WTC11 (cell line): ENCODE measurements at regions not wholly inside any gene's neighbourhood (a gene's known extent, or its start where the extent isn't known, plus 50 kb on each side); places are given as distances from the start of the nearest gene placed in this dataset.

Source experiments
- ATAC-seq: fragments of 200-7000 bp; cut with Tn5 transposase; 2 replicates; pipeline ENCODE4 v1.10.0; 2021; ENCODE audit warnings: mild to moderate bottlenecking, moderate library complexity
- CTCF ChIA-PET: fragments of 300-600 bp; sonication (Branson Sonifier 250); formaldehyde crosslinking; loops from one replicate; lab custom pipeline; 2021; ENCODE audit warnings: antibody characterized with exemption; lab: Charles Lee
- POLR2A ChIA-PET: fragments of 350-600 bp; sonication (Branson Sonifier 250); formaldehyde crosslinking; loops from one replicate; lab custom pipeline; 2021; ENCODE audit warnings: antibody characterized with exemption; lab: Charles Lee
- DNase-seq: peaks from one replicate; pipeline ENCODE4 v3.0.0; 2021; ENCODE audit warnings: low spot score
- H3K27ac Mint-ChIP-seq: 2 replicates; pipeline ENCODE4 v1.8.0; 2021; ENCODE audit warnings: mixed read lengths
- H3K27me3 Mint-ChIP-seq: 2 replicates; pipeline ENCODE4 v1.8.0; 2021; ENCODE audit warnings: low read depth, mild to moderate bottlenecking, moderate library complexity, mixed read lengths
- H3K36me3 Mint-ChIP-seq: 2 replicates; pipeline ENCODE4 v1.8.0; 2021; ENCODE audit warnings: mixed read lengths
- H3K4me1 Mint-ChIP-seq: 2 replicates; pipeline ENCODE4 v1.8.0; 2022; ENCODE audit warnings: mixed read lengths
- H3K4me3 Mint-ChIP-seq: 2 replicates; pipeline ENCODE4 v1.8.0; 2021; ENCODE audit warnings: mild to moderate bottlenecking, moderate library complexity, mixed read lengths
- H3K9me3 Mint-ChIP-seq: 2 replicates; pipeline ENCODE4 v1.8.0; 2021; ENCODE audit warnings: mixed read lengths
- CBFB ChIP-seq: sonication (generic); formaldehyde crosslinking; IDR thresholded peaks from 2 replicates; pipeline ENCODE4 v1.8.1; 2022; ENCODE audit warnings: mild to moderate bottlenecking, low read depth, missing genetic modification reagents
- CREB1 ChIP-seq: sonication (generic); formaldehyde crosslinking; IDR thresholded peaks from 2 replicates; pipeline ENCODE4 v1.8.0; 2023; ENCODE audit warnings: mild to moderate bottlenecking, missing genetic modification reagents
- FOXJ3 ChIP-seq: sonication (generic); formaldehyde crosslinking; IDR thresholded peaks from 2 replicates; pipeline ENCODE4 v1.9.0; 2021; ENCODE audit warnings: missing genetic modification reagents, mild to moderate bottlenecking, borderline replicate concordance
- FOXP1 ChIP-seq: sonication (generic); formaldehyde crosslinking; IDR thresholded peaks from 2 replicates; pipeline ENCODE4 v1.8.0; 2022; ENCODE audit warnings: missing genetic modification reagents, mild to moderate bottlenecking, moderate library complexity, borderline replicate concordance
- NR3C1 ChIP-seq: sonication (generic); formaldehyde crosslinking; conservative IDR thresholded peaks from 2 replicates; pipeline ENCODE4 v1.8.1; 2023; ENCODE audit warnings: low read depth, mild to moderate bottlenecking, missing genetic modification reagents
- OVOL2 ChIP-seq: fragments of 250-450 bp; sonication (Bioruptor Pico); IDR thresholded peaks from 2 replicates; pipeline ENCODE4 v1.9.0; 2021; ENCODE audit warnings: mild to moderate bottlenecking, borderline replicate concordance
- TEAD4 ChIP-seq: sonication (generic); formaldehyde crosslinking; IDR thresholded peaks from 2 replicates; pipeline ENCODE4 v1.8.0; 2022; ENCODE audit warnings: mild to moderate bottlenecking, missing genetic modification reagents
- TF ChIP-seq, protein P1 (sequence below): sonication (generic); formaldehyde crosslinking; IDR thresholded peaks from 2 replicates; pipeline ENCODE4 v1.8.1; 2023; ENCODE audit warnings: mild to moderate bottlenecking, missing genetic modification reagents, borderline replicate concordance
- TF ChIP-seq, protein P2 (sequence below): sonication (generic); formaldehyde crosslinking; conservative IDR thresholded peaks from 2 replicates; pipeline ENCODE4 v1.8.1; 2023; ENCODE audit warnings: mild to moderate bottlenecking, low read depth, missing genetic modification reagents, moderate library complexity
- TF ChIP-seq, protein P3 (sequence below): sonication (generic); formaldehyde crosslinking; IDR thresholded peaks from 2 replicates; pipeline ENCODE4 v1.8.1; 2023; ENCODE audit warnings: mild to moderate bottlenecking, moderate library complexity, missing genetic modification reagents
- TF ChIP-seq, protein P4 (sequence below): sonication (generic); formaldehyde crosslinking; conservative IDR thresholded peaks from 2 replicates; pipeline ENCODE4 v1.8.1; 2022; ENCODE audit warnings: mild to moderate bottlenecking, missing genetic modification reagents
- TF ChIP-seq, protein P5 (sequence below): sonication (generic); formaldehyde crosslinking; IDR thresholded peaks from 2 replicates; pipeline ENCODE4 v1.8.1; 2023; ENCODE audit warnings: mild to moderate bottlenecking, missing genetic modification reagents, moderate library complexity
- TF ChIP-seq, protein P6 (sequence below): sonication (generic); formaldehyde crosslinking; IDR thresholded peaks from 2 replicates; pipeline ENCODE4 v1.8.0; 2023; ENCODE audit warnings: mild to moderate bottlenecking, missing genetic modification reagents

DNA sequence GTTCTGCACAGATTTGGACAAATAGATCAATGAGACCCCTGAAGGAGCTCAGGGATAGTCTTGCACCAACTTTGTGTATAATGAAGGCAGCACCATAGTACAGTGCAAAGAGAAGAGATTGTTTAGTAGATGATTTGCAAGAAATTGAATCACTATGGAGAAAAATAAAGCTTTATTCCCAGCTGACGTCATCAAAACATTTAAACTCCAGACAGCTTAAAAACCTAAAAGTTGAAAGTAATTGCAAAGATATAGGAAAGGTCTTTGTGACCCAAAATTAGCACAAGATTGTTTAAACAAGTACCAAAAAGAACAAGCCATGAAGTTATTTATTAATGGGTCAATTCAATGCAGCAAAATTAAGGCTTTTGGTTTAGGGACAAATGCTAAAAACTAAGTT, 88.8 kb upstream of the BACE2 start (continued):
- TF ChIP-seq, protein P1, sequence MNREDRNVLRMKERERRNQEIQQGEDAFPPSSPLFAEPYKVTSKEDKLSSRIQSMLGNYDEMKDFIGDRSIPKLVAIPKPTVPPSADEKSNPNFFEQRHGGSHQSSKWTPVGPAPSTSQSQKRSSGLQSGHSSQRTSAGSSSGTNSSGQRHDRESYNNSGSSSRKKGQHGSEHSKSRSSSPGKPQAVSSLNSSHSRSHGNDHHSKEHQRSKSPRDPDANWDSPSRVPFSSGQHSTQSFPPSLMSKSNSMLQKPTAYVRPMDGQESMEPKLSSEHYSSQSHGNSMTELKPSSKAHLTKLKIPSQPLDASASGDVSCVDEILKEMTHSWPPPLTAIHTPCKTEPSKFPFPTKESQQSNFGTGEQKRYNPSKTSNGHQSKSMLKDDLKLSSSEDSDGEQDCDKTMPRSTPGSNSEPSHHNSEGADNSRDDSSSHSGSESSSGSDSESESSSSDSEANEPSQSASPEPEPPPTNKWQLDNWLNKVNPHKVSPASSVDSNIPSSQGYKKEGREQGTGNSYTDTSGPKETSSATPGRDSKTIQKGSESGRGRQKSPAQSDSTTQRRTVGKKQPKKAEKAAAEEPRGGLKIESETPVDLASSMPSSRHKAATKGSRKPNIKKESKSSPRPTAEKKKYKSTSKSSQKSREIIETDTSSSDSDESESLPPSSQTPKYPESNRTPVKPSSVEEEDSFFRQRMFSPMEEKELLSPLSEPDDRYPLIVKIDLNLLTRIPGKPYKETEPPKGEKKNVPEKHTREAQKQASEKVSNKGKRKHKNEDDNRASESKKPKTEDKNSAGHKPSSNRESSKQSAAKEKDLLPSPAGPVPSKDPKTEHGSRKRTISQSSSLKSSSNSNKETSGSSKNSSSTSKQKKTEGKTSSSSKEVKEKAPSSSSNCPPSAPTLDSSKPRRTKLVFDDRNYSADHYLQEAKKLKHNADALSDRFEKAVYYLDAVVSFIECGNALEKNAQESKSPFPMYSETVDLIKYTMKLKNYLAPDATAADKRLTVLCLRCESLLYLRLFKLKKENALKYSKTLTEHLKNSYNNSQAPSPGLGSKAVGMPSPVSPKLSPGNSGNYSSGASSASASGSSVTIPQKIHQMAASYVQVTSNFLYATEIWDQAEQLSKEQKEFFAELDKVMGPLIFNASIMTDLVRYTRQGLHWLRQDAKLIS, result no peak
- TF ChIP-seq, protein P2, sequence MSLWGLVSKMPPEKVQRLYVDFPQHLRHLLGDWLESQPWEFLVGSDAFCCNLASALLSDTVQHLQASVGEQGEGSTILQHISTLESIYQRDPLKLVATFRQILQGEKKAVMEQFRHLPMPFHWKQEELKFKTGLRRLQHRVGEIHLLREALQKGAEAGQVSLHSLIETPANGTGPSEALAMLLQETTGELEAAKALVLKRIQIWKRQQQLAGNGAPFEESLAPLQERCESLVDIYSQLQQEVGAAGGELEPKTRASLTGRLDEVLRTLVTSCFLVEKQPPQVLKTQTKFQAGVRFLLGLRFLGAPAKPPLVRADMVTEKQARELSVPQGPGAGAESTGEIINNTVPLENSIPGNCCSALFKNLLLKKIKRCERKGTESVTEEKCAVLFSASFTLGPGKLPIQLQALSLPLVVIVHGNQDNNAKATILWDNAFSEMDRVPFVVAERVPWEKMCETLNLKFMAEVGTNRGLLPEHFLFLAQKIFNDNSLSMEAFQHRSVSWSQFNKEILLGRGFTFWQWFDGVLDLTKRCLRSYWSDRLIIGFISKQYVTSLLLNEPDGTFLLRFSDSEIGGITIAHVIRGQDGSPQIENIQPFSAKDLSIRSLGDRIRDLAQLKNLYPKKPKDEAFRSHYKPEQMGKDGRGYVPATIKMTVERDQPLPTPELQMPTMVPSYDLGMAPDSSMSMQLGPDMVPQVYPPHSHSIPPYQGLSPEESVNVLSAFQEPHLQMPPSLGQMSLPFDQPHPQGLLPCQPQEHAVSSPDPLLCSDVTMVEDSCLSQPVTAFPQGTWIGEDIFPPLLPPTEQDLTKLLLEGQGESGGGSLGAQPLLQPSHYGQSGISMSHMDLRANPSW (CRISPR knock-in tag), result no peak
- TF ChIP-seq CREB1, result no peak
- TF ChIP-seq, protein P3, sequence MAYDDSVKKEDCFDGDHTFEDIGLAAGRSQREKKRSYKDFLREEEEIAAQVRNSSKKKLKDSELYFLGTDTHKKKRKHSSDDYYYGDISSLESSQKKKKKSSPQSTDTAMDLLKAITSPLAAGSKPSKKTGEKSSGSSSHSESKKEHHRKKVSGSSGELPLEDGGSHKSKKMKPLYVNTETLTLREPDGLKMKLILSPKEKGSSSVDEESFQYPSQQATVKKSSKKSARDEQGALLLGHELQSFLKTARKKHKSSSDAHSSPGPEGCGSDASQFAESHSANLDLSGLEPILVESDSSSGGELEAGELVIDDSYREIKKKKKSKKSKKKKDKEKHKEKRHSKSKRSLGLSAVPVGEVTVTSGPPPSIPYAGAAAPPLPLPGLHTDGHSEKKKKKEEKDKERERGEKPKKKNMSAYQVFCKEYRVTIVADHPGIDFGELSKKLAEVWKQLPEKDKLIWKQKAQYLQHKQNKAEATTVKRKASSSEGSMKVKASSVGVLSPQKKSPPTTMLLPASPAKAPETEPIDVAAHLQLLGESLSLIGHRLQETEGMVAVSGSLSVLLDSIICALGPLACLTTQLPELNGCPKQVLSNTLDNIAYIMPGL (CRISPR knock-in tag), result no peak
- TF ChIP-seq, all 79 proteins: peak for 0

DNA sequence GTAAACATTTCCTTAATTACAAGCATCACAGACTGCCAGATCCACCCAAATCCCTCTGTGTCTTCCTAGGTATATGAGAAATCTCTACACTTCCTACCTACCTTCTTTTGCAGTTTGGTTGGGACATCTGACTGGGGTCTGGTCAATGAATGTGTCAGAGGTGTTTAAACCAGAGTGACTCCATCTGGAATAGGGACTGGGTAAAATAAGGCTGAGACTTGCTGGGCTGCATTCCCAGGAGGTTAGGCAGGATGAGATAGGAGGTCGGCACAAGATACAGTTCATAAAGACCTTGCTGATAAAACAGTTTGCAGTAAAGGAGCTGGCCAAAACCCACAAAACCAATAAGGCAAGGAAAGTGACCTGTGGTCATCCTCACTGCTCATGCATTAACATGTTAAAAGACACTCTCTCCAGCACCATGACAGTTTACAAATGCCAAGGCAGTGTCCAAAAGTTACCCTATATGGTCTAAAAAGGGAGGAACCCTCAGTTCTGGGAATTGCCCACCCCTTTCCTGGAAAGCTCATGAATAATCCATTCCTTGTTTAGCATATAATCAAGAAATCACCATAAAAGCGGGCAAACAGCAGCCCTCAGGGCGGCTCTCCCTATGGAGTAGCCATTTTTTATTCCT, 87.4 kb upstream of the BACE2 start:
- H3K9me3 Mint-ChIP-seq, result peaks cover 16% of the 10 kb centered on the region
- CTCF ChIA-PET, result no interaction called here
- no peak for DNase-seq

More for the DNA sequence above, 87.4 kb upstream of the BACE2 start:
- POLR2A ChIA-PET, result no interaction called here
- ATAC-seq, result no peak
- TF ChIP-seq TEAD4 (CRISPR knock-in tag) (no peak), NR3C1 (CRISPR knock-in tag) (no peak), FOXJ3 (CRISPR knock-in tag) (no peak), CBFB (no peak), FOXP1 (CRISPR knock-in tag) (no peak), OVOL2 (CRISPR knock-in tag) (no peak)
- TF ChIP-seq, protein P4, sequence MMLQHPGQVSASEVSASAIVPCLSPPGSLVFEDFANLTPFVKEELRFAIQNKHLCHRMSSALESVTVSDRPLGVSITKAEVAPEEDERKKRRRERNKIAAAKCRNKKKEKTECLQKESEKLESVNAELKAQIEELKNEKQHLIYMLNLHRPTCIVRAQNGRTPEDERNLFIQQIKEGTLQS (CRISPR knock-in tag), result no peak
- TF ChIP-seq, protein P5, sequence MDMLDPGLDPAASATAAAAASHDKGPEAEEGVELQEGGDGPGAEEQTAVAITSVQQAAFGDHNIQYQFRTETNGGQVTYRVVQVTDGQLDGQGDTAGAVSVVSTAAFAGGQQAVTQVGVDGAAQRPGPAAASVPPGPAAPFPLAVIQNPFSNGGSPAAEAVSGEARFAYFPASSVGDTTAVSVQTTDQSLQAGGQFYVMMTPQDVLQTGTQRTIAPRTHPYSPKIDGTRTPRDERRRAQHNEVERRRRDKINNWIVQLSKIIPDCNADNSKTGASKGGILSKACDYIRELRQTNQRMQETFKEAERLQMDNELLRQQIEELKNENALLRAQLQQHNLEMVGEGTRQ (CRISPR knock-in tag), result no peak
- TF ChIP-seq, protein P6, sequence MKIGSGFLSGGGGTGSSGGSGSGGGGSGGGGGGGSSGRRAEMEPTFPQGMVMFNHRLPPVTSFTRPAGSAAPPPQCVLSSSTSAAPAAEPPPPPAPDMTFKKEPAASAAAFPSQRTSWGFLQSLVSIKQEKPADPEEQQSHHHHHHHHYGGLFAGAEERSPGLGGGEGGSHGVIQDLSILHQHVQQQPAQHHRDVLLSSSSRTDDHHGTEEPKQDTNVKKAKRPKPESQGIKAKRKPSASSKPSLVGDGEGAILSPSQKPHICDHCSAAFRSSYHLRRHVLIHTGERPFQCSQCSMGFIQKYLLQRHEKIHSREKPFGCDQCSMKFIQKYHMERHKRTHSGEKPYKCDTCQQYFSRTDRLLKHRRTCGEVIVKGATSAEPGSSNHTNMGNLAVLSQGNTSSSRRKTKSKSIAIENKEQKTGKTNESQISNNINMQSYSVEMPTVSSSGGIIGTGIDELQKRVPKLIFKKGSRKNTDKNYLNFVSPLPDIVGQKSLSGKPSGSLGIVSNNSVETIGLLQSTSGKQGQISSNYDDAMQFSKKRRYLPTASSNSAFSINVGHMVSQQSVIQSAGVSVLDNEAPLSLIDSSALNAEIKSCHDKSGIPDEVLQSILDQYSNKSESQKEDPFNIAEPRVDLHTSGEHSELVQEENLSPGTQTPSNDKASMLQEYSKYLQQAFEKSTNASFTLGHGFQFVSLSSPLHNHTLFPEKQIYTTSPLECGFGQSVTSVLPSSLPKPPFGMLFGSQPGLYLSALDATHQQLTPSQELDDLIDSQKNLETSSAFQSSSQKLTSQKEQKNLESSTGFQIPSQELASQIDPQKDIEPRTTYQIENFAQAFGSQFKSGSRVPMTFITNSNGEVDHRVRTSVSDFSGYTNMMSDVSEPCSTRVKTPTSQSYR (CRISPR knock-in tag), result no peak
- no peaks in the 10 kb centered on the region for H3K36me3 Mint-ChIP-seq
- no peaks in the 10 kb centered on the region for H3K27me3 Mint-ChIP-seq
- H3K4me3 Mint-ChIP-seq, result no peak overlapping the region
- H3K4me1 Mint-ChIP-seq, result no peaks in the 10 kb centered on the region
- H3K27ac Mint-ChIP-seq, result no peak overlapping the region
